GM10266 (cell line): ENCODE measurements at regions not wholly inside any gene's neighbourhood (a gene's known extent, or its start where the extent isn't known, plus 50 kb on each side); places are given as distances from the start of the nearest gene placed in this dataset.

Experiments used
- DNase-seq: peaks from one replicate; pipeline ENCODE4 v3.0.0; 2012; ENCODE audit errors: extremely low spot score
- TF ChIP-seq, protein P1 (sequence below): IDR thresholded peaks from 2 replicates; pipeline ENCODE4 v1.5.1; 2012; ENCODE audit warnings: mild to moderate bottlenecking, low read depth; ENCODE audit not compliant: control insufficient read depth, insufficient read depth; ENCODE audit errors: missing control alignments

DNA sequence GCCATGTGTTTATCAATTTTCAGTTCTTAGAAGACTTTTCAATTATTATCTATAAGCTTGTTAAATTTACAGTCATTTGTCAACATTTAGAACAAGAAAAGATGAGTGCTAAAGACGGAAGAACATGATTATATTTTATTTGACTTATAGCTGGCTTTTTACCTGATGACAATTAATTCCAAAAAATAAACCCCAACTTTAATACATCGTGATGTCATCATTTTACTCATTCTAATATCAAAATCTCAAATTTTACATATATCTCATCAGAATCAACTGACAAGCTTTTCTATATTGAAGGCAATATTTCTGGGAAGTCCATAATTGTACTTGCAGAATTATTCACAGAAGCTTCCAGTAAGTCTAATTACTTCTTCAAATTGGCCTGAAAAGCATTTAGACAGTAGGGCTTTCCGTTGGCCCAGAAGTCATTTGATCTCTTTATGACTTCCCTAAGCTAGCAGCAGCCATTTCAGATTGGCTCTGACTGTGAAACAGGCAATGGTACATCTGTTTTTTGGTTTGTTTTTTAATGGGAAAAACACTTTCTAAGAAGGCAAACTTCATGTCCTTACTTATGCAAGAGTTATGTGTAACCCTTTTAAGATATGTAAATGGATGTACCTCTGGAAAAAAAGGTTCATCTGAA is 234.7 kb upstream of the PLSCR5 start:
- TF ChIP-seq, protein P1, sequence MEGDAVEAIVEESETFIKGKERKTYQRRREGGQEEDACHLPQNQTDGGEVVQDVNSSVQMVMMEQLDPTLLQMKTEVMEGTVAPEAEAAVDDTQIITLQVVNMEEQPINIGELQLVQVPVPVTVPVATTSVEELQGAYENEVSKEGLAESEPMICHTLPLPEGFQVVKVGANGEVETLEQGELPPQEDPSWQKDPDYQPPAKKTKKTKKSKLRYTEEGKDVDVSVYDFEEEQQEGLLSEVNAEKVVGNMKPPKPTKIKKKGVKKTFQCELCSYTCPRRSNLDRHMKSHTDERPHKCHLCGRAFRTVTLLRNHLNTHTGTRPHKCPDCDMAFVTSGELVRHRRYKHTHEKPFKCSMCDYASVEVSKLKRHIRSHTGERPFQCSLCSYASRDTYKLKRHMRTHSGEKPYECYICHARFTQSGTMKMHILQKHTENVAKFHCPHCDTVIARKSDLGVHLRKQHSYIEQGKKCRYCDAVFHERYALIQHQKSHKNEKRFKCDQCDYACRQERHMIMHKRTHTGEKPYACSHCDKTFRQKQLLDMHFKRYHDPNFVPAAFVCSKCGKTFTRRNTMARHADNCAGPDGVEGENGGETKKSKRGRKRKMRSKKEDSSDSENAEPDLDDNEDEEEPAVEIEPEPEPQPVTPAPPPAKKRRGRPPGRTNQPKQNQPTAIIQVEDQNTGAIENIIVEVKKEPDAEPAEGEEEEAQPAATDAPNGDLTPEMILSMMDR: no peak

DNA sequence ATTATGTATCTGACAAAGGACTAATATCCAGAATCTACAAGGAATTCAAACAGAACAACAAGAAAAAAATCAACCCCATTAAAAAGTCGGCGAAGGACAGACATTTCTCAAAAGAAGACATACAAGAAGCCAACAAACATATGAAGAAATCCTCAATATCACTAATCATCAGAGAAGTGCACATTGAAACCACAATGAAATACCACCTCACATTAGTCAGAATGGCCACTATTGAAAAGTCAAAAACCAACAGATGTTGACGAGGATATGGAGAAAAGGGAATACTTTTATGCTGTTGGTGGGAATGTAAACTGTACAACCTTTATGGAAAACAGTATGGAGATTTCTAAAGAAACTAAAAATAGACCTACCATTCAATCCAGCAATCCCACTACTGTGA is 233.1 kb upstream of the PLSCR5 start:
- no peak for DNase-seq
- TF ChIP-seq, protein P1: no peak

More for the DNA sequence above, 234.7 kb upstream of the PLSCR5 start:
- DNase-seq: no peak

- DNase-seq: no peak
Observed at GRCh38 chr3:146834917-146835316, 229.8 kb upstream of the PLSCR5 start.

GRCh38 chr3:146832857-146833458 is 227.8 kb upstream of the PLSCR5 start:
- TF ChIP-seq, protein P1: no peak

More at GRCh38 chr3:146834917-146835316, 229.8 kb upstream of the PLSCR5 start:
- TF ChIP-seq, protein P1: no peak

GRCh38 chr3:146831659-146832058 is 226.5 kb upstream of the PLSCR5 start:
- TF ChIP-seq, protein P1: no peak
- no peak for DNase-seq

More at GRCh38 chr3:146832857-146833458, 227.8 kb upstream of the PLSCR5 start:
- DNase-seq: no peak

DNA sequence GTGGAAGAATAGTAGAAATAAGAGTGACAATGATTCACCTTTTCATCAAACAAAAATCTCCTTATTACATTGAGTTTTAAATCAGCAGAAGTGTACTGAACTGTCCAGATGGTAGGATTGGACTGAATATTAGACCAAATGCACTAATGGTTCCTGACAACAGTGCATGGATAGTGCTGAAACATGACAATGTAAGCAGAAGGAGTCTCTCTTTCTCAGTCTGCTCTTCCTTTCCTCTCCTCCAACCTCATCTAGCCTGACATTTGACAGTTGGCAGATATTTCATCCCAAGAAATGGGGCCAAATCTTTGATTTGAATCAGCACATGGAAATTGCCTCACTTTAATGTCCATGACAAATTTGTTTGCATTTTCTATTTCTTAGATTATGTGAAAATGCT is 225.1 kb upstream of the PLSCR5 start:
- TF ChIP-seq, protein P1: no peak
- no peak for DNase-seq

GRCh38 chr3:146827836-146828235 is 222.7 kb upstream of the PLSCR5 start:
- DNase-seq: no peak
- TF ChIP-seq, protein P1: no peak
